Left renal cortex interstitium (tissue), 4 donors: ENCODE measurements at regions not wholly inside any gene's neighbourhood (a gene's known extent, or its start where the extent isn't known, plus 50 kb on each side); places are given as distances from the start of the nearest gene placed in this dataset.
"Not testable (repeated sequence)": the region's sequence is repeated elsewhere in the genome, so short reads cannot be mapped to it uniquely, and the experiment has no call there.

Experiments used
- DNase-seq, 4 donors: peaks; one replicate each; pipeline ENCODE4 v3.0.0-alpha.2; 2013; ENCODE audit warnings: low read depth in 4 of 4, low spot score in 2 of 4, missing footprints in 1 of 4

DNA sequence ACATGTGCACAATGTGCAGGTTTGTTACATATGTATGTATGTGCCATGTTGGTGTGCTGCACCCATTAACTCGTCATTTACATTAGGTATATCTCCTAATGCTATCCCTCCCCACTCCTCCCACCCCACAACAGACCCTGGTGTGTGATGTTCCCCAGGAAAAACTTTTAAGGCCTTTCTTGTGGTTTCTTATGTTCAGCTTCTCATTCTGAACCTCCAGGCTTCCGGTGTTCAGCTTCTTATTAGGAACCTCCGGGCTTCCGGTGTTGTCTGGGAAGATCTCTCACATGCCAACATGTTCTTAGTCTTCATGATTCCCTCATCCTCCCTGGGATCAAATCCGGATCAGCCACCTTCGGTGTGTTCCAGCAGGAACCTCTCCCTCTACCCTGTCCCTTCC lies 338.8 kb upstream of the IRX2 start:
- DNase-seq, result not testable (repeated sequence)

DNA sequence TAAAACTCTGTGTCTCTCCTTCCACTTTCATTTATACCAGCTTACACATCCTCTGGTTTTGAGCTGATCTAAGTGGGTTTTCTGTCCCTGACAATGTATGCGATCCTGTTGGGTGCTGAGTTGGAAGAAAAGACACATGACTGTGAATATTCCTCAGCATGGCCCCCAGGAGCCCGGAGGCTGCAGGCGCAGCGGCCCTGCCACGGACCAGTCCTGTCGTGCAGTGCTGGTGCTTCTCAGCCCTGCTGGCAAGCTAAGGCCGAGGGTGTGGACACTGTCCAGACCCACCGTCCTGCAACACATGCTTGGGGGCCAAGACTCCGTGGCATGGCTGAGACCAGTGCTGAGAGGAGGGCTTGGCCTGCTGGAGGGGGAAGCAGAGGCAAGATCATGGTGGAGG lies 328.9 kb upstream of the IRX2 start:
- DNase-seq, result no peak

DNA sequence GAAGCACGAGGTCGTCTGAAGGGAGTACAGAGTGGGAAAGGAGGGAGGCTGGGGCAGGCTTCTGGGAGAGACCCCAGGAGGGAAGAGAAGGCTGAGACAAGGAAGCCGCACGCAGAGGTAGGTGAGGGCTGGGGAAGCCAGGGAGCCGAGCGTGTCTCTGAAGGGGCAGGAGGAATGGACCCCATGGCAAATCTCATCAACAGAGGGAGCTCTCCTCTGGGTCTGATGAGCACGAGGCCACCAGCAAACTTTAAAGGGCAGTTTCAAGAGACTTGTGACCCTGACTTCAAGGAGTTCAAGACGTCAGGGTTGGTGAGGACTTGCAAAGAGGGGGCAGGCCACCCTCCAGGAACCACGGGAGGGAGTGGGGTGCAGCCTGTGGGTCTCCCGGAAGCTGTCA lies 326.2 kb upstream of the IRX2 start:
- DNase-seq, result no peak

DNA sequence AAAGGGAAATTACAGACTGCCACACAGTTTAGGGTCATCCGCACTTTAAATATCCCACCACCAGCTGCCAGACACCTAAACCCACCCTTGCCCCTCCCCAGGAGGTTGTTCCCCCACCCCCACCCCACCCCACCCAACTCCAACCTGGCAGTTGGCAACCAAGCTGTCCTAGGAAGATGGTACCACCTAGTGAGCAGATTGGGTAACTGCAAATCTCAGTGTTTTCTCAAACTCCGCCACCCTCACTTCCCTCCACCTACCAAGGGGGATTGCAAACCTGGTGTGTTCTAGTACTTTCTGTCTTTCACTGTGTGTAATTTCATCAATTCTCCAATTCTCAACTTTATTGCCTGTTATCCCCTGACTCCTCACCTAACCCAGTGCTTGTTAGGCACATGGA lies 323.8 kb upstream of the IRX2 start:
- DNase-seq, result no peak

DNA sequence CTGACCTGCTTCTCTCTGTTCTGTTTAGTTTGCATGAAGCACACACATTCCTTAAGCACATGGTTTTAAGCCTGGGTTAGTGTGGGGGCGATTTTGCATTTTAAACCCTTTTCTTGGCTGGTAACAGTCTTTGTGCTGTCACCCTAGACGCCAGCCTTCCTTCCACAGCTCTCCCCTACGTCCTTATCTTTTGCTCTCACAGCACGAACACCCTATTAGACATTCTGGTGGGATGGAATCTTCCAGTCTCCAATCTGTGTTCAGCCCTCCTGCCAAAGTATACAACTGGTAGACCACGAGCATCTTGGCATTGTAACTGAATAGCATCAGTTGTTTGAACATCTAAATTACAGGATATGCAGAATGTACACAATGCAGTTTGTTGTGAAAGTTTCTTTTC lies 316.9 kb upstream of the IRX2 start:
- no peak for DNase-seq

DNA sequence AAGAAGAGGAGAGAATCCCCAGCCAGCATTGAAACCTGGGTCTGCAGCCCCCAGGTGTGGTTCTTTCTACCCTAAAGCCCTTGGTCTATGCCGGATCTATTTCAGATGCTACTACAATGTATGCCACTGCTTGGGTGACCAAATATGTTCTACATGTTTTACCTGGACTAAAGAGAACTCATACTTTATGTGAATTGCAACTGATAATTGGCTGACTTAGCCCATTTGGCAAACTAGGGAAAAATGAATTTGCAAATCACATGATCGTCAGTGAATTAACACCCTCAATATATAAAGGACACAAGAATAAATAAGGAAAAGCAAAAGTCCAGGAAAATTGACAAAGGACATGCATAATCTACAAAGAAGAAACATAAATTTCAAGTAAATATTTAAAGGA lies 308.8 kb upstream of the IRX2 start:
- no peak for DNase-seq

DNA sequence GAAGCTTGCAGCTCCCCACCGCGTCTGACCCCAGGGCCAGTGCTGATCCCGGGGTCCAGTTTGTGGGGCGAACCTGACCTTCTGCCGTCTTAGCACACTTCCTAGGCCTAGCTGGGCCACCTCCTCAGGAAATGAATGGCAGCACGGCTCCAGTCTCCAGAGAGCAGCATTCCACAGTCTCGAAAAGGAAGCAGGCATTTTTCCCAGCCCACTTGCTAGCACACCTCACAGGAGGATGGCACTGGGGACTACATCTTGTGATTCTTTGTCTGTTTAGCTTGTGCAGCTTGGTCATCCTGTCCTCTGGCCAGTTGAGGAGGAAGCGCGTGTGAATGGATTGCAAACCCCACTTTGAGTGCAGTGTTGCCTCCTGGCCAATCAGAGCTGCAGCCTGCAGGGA lies 308.0 kb upstream of the IRX2 start:
- no peak for DNase-seq

DNA sequence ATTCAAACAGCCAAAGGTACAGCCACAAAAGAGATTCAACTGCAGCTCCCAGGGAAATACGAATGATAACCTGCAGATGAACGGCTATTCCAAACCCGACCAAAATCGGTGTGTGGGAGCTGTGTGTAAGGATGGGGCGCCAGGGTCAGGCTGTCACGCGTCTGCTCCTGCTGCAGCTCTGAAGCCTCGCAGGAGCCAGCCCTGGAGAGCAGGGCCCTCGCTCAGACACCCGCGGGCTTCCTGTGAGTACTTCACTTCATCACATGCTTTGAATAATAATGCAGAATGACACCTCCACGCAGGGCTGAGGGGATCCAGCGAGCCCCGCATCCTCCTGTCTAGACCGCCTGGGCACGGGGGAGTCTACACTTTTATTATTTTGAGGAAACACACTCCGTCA lies 307.5 kb upstream of the IRX2 start:
- DNase-seq, result no peak

DNA sequence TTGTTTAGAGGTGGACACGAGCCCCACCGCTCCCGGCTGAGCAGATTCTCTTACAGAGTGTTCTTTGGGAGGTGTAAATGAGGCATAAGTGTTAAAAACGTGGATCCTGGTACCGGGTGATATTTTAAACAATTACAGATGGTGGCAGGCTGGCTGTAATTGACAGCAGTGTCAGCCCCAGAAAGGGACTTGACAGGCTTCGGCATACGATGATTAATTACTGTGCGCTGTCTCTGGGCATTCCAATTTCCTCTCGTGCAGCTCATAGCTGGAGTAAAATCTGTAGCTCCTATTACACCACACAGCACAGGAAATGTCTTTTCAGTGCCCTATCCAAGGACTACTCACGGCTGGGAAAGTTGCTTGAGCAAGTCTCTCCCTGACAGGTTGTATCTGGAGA lies 305.4 kb upstream of the IRX2 start:
- DNase-seq, result no peak

DNA sequence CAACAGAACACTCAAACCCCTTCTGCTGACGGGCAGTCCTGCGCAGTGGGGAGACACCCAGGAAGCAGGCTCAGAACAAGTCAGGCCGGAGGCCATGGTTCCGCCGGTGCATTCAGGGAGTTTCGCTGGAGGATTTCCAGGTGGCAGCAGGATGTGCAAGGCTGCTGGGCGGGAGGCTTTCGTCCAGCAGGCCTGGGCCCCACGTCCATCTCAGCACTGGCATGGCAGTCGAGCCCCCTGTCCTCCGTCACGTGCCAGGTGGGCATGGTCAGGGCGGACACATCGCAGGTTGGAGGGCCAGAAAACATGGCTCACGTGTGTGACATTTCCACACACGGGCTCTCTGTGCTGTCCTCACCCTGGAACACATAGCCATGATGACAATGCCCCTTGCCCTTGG lies 299.9 kb upstream of the IRX2 start:
- no peak for DNase-seq

DNA sequence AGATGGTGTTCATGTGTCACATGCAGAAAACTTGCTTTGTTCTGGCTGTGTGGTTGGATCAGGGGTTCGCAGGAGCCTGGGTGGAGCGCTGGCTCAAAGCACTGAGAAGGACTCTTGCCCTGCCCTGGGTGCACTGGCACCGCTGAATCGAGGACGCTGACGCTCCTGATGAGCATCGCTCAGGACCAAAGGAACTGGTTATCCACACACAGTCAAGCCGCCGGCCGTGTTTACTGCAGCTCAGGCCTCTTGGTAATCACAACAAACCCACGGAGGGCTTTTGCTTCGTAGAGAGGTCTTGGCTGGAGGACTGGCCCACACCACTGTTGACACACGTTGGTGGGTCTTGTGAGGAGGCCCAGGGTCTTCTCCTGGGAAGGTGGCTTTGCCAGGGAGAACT lies 299.4 kb upstream of the IRX2 start:
- DNase-seq, result no peak

DNA sequence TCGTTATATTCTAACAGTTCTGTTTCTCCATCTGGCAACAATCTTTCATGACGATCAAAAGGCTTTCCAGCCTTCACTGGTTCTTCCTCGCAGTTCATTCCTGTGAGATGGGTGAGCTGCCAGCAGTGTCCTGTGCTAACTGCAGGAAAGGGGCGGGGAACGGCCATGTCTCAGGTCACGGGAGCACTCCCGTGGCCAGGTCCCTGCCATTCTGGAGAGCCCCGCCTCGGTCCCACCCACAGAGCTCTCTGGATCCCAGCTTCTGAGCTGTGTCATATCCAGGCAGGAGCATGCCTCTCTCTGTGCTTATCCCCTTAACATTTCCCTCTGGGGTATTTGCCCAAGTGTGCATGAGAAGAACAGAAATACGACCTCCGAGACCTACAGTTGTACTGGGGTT lies 297.8 kb upstream of the IRX2 start:
- no peak for DNase-seq

DNA sequence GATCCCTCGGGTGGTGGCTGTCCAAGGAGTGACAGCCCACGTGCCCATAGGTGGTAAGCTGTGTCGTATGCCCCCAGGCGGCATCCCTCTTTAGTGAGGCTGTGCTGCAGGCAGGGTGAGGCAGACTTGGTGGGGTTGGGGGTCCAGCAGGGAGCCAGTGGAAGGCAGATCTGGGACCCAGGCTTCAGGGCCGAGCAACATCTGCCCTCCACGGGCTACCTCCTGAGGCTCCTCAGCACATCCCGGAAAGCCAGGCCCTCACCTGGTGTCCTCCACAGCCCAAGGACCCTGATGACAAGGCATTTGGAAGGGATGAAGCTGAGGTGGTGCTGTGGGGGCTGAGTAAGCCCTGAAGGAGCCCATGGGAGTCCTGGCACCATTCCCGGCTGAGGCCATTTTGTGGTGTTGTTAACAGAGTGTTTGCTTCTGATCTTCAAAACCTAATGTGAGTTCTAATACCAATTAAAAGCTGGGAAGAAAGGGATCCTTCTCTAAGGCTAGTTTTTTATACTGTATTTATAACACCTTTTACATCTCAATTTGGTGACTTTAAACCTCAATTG lies 295.8 kb upstream of the IRX2 start:
- no peak for DNase-seq

DNA sequence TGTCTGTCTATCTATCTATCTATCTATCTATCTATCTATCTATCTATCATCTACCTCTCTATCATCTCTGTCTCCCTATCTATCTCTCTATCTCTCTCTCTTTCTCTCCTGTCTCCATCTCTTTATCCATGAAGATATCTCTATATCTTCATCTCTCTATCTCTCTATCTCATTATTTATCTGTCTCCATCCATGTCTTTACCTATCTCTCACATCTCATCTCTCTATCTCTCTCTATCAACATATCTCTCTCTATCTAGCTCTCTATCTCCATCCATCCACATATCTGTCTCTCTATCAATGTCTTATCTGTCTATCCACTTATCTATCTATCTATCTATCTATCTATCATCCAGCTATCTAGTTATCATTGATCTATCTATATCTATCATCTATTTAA lies 292.1 kb upstream of the IRX2 start:
- no peak for DNase-seq

DNA sequence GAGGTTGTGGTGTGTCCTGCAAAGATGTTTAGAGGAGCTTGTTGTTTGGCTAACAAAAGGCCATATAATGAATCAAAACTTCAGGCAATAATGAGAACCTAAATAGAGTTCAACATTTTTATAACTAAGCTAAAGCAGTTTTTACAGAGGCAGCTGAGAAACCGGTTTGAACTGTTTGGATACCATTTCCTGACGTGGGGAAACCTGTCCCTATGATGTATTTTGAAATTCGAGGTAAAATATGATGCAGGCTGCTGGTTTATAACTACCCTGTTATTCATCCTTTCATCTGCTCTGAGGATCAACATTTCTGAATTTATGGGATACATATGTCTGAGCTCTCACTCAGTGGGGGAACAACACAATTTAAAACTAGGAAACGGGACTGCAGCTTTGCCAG lies 289.5 kb upstream of the IRX2 start:
- DNase-seq, result no peak

DNA sequence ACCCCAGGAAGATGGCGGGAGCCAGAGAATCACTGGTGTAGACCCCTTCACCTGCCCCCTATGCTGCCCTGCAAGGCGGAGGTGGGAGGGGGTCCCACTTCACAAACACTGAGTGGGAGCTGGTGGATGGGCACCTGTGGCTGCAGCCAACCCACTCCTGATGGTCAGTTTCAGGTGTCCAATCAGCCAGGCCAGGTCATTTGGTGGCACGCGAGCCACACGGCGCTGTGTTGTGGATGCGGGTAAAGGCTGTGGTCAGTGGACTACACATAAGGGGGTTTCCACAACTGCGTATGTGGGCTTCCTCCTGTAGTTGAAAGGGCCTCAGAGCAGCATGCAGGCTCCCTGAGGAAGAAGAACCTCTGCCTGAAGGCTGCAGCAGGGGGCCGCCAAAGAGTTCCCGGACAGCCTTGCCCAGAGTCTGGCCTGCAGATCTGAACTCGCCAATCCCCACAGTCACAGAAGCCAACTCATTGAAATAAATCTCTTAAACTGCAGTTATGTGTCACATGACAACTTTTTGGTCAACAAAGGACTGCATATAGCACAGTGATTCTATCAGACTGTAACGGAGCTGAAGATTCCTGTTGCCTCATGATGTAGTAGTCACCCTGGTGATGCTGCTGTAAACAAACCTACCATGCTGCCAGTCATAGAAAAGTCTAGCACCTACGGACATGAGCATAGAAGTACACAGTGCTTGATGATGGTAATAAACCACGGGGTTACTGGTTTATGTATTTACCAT lies 284.7 kb upstream of the IRX2 start:
- DNase-seq, result no peak

DNA sequence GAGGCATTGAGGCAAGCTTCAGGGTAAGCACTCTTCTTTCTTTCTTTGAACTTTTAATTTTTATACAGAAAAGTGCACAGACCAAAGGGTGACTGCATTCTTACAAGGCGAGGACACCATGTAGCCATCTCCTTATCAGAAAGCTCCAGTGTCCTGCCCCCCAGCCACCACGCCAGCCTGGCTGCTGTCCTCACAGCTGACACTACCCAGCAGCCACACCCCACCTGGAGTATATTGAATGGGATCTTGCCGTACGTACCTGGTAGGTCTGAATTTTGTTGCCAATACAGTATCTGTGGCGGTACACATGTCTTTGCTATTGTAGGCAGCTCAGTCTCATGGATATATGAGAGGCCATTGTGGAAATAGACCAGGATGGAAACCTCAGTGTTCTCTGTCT lies 284.0 kb upstream of the IRX2 start:
- no peak for DNase-seq

DNA sequence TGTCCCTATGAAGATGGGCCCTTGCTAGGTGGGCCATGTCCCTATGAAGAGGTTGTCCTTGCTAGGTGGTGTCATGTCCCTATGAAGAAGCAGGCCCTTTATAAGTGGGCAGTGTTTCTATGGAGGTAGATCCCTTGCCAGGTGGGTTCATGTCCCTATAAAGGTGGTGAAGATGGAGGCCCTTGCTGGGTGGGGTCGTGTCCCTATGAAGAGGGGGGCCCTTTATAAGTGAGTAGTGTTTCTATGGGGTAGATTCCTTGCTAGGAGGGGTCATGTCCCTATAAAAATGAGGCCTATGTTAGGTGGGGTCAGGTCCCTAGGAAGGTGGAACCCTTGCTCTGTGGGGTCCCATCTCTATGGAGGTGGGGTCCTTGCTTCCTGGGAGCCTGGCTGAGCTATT lies 283.4 kb upstream of the IRX2 start:
- no peak for DNase-seq

DNA sequence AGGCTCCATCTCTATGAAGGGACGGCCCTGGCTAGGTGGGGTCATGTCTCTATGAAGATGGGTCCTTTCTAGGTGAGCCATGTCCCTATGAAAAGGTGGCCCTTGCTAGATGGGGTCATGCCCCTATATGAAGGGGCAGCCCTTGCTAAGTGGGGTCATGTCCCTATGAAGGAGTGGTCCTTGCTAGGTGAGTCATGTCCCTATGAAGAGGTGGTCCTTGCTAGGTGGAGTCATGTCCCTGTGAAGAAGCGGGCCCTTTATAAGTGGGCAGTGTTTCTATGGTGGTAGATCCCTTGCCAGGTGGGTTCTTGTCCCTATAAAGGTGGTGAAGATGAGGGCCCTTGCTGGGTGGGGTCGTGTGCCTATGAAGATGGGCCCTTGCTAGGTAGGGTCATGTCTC lies 283.0 kb upstream of the IRX2 start:
- DNase-seq, result no peak

DNA sequence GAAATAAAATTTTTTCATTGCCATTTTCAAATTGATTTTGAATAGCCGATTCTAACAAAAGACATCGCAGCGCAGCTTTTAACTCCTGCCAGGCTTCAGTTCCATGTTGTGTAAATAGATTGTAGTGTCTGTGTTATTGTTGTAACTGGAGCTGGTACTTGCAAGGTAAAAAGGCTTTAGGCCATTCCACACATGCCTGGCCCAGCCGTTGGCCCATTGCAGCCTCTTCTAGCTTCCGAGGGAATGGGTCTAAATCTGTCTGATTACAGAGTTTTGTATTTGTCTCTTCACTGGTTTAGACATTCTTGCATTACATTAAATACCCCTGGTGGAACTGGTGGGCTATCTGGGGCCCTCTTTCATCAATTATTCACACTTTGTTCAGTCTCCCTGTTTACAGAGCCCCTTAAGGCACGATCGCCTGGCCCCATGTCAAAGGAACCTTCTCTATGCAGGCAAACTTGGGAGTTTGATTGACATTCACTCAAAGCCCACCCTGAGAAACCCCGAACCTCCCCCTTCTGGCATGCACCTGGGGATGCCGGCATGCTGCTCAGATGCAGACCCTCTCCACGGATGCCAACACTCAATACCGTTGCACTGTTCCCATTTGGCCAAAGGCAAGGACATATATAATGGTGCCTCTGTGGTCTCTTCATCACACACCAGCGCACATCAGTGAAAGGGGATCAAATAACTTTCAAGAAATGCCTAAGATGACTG lies 281.7 kb upstream of the IRX2 start:
- DNase-seq, result no peak

DNA sequence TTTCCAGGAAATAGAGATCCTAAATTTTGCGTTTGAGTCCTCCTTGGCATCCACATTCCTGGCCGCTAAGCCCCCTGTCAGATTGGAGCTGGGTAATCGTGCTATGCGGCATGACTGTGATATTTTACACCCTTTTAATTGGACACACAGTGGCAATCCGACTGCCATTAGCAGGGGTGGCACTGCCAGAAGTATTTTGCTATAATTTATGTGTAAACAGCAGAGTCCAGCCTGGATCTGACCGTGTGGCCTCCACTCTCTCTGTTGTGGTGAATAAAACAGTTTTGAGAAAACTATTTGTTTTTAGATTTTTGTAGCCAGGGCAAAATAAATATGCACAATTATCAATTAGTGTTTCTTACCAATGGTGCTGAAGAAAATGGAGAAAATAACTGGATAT lies 281.0 kb upstream of the IRX2 start:
- no peak for DNase-seq

DNA sequence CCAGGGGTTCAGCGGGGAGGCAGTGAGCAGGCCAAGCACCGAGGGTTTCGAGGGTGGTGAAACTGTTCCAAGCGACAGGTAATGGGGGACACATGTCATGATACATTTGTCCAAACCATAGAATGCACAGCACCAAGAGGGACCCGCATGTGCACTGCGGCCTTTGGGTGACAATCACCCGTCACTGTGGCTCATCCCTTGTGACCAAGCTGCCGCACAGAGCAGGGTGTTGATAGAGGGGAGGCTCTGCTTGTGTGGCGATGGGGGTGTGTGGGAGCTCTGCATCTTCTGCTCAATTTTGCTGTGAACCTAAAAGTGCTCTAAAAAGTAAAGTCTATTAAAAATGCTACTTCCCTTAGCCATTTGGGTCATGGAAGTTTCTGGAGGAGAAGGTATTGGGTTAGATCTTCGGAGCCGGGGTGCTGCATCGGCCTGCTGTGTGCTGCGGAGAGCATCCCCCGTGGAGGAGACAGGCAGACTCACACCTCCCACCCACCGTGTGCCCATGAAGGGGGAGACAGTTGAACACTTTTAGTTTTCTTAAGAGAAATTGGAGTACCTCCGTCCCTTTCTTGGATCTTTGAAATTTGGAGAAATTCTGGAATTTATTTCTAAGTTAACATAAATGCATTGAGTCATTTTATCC lies 280.4 kb upstream of the IRX2 start:
- DNase-seq, result no peak
